ENCODE measurements at regions not wholly inside any gene's neighbourhood (a gene's known extent, or its start where the extent isn't known, plus 50 kb on each side); places are given as distances from the start of the nearest gene placed in this dataset.

GRCh38 chr17:12369065-12369464 is 296.6 kb upstream of the MYOCD start:
- H3K36me3 ChIP-seq, result no peaks in the 10 kb centered on the region
- no peaks in the 10 kb centered on the region for H3K4me1 ChIP-seq
- DNase-seq (no peak), ATAC-seq (no peak)
- peaks cover 0 to 21% of the 10 kb centered on the region in 2 donors for H3K9me3 ChIP-seq
- H3K27ac ChIP-seq, result no peak overlapping the region
- H3K4me3 ChIP-seq, result no peak overlapping the region
- H3K27me3 ChIP-seq, result no peaks in the 10 kb centered on the region
- intact Hi-C loops (cut with DNase I), result no loop called here
- TF ChIP-seq CTCF (IDR thresholded peaks at IDR 0.05), result no peak

GRCh38 chr17:12376276-12376675 is 289.4 kb upstream of the MYOCD start:
- no peak for ATAC-seq
- Histone ChIP-seq H3K9me3 (peaks cover 0 to 25% of the 10 kb centered on the region in 2 donors), H3K27me3 (no peaks in the 10 kb centered on the region), H3K27ac (no peak overlapping the region), H3K4me3 (no peak overlapping the region), H3K36me3 (no peaks in the 10 kb centered on the region), H3K4me1 (no peaks in the 10 kb centered on the region)
- no peak for DNase-seq
- intact Hi-C loops (cut with DNase I), result no loop called here
- no peak for TF ChIP-seq CTCF (IDR thresholded peaks at IDR 0.05)

- Histone ChIP-seq H3K9me3 (peaks cover 0 to 4% of the 10 kb centered on the region in 2 donors), H3K4me3 (no peak overlapping the region), H3K27ac (no peak overlapping the region), H3K4me1 (no peaks in the 10 kb centered on the region), H3K36me3 (no peaks in the 10 kb centered on the region), H3K27me3 (no peaks in the 10 kb centered on the region)
- intact Hi-C loops (cut with DNase I), result no loop called here
- no peak for ATAC-seq
- TF ChIP-seq CTCF (IDR thresholded peaks at IDR 0.05), result no peak
- no peak for DNase-seq
Measured at GRCh38 chr17:12386225-12386624, 279.5 kb upstream of the MYOCD start.

GRCh38 chr17:12388226-12388625 is 277.5 kb upstream of the MYOCD start:
- Histone ChIP-seq H3K36me3 (no peaks in the 10 kb centered on the region), H3K4me3 (no peak overlapping the region), H3K27ac (no peak overlapping the region), H3K9me3 (peaks cover 0 to 4% of the 10 kb centered on the region in 2 donors), H3K4me1 (no peaks in the 10 kb centered on the region), H3K27me3 (no peaks in the 10 kb centered on the region)
- ATAC-seq, result no peak
- TF ChIP-seq CTCF (IDR thresholded peaks at IDR 0.05), result no peak
- intact Hi-C loops (cut with DNase I), result no loop called here
- no peak for DNase-seq

GRCh38 chr17:12389421-12389820 is 276.3 kb upstream of the MYOCD start:
- no peaks in the 10 kb centered on the region for H3K4me1 ChIP-seq
- ATAC-seq (no peak), DNase-seq (no peak)
- H3K36me3 ChIP-seq, result no peaks in the 10 kb centered on the region
- intact Hi-C loops (cut with DNase I), result no loop called here
- no peak overlapping the region for H3K27ac ChIP-seq
- TF ChIP-seq CTCF (IDR thresholded peaks at IDR 0.05), result no peak
- H3K4me3 ChIP-seq, result no peak overlapping the region
- H3K27me3 ChIP-seq, result no peaks in the 10 kb centered on the region
- H3K9me3 ChIP-seq, result no peaks in the 10 kb centered on the region
